Stimulated activated CD4-positive, alpha-beta T cell treated with anti-CD3 and anti-CD28 coated beads, Interleukin-1b, Interleukin-23, amount 100 ng/mL, for 48 hours (primary cell): ENCODE measurements at regions not wholly inside any gene's neighbourhood (a gene's known extent, or its start where the extent isn't known, plus 50 kb on each side); places are given as distances from the start of the nearest gene placed in this dataset.

Source experiments
- DNase-seq: peaks from one replicate; pipeline ENCODE4 v3.0.0-alpha.2; 2020

DNA sequence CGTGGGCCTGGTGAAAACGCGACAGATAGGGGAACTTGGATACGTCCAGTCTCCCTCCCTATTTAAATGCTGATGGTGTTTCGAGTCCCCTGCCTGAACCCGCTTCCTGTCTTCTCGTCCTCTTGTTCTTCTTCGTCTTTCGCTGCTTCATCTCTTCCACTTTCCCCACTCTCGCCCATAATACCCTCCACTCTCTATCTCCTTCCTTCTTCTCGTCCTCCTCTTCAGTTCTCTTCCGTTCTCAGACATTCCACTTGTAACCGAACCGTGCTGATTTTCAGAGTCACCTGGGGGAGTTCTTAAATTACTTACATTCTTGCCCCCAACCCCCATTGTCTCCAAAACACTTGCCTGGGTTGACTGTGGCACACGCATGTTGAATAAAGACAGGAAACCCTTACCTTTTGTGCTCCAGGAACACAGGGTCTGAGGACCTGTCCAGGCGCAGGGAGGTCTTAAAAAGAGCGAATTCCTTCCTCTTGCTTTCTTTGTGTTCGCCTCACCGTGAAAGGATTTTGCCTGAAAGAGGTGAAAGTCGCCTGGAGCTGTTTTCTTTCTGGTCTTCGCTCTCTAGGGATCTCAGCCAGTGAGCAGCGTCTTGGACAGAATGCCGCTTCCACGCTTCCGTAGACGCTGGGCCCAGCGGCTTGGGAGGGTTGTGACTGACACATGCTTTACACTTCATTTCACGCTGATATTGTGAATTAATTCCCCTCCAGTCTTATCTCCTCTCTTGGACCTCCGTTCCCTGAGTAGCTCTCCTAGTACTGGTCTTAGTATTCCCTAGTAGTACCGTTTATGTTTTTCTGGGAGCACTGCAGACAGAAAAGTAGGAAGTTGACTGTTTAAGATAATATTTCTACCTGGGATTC is 184.0 kb downstream of the GPX5 start:
- no peak for DNase-seq

DNA sequence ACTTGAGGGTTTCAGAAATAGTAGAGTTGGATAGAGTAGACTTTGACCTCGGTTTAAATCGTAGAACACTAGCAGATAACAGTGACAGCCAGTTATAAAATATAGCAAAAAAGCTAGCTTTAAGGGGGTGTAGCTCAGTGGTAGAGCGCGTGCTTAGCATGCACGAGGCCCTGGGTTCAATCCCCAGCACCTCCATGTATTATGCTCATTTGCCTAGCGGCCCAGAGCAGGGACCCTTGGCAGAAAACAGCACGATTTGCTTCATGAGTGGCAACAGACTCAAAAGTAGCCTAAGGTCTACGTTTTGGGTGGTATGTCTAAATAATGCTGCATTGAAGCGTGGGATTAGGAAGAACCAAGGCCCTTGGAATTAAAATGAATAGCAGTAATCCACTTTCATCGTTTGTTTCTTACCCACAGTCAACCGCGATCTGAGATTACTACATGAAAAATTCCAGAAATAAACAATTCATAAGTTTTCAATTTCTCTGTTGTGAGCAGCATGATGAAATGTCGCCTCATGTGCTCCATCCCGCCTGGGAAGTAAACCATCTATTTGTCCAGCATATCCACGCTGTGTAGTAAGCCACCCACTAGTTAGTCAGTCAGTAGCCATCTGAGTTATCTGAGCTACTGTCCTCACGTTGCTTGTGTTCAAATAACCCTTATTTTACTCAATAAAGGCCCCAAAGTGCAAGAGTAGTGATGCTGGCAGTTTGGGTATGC is 184.9 kb downstream of the GPX5 start:
- peak; percentile 53 for DNase-seq

DNA sequence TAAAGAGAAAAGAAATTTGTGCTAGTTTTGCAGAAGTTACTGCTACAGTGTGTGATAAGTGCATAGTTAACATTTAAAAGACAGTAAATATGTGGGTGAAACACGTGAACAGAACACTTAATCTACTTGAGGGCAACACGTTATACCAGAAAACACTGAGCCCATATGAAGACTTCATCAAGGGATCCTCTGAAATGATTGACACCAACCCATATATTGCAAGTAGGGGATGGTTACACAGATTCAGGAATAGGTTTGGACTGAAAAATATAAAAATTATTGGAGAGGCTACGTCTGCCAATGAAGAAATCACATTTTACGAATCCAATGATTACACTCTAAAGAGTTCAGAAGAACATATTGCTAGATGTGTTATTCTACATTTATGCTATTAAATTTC is 185.6 kb downstream of the GPX5 start:
- no peak for DNase-seq

DNA sequence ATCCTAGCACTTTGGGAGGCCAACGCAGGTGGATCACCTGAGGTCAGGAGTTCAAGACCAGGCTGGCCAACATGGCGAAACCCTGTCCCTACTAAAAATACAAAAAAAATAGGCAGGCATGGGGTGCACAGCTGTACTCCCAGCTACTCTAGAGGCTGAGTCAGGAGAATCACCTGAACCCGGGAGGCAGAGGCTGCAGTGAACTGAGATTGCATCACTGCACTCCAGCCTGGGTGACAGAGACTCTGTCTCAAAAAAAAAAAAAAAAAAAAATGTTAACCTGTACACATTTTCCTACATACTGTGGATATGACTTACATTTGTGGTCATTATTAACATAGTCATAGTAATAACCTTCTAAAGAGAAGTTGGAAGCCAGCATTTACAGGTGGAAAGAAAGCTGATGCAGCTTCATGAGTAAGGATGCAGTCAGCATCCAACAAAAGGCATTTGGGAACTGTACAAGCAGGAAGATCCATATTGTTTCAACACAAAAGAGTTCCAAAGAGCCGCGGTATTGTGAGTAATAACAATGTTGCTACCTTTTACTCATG is 186.2 kb downstream of the GPX5 start:
- no peak for DNase-seq

DNA sequence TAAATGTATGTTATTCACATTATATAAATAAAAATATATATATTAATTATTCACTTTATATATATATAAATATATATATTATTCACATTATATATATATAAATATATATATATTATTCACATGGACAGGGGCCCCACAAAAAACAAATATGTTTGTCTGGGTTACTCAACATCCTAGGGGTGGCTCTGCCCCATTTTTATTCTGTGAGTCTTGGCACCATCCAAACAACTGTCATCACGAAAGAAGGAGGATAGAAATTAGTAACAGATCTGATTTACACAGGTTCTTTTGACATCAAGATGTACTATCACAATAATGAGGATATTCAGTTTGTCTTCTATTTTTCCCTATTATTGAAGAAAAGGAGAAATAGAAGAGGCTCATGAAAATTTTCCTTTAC is 187.3 kb downstream of the GPX5 start:
- no peak for DNase-seq

DNA sequence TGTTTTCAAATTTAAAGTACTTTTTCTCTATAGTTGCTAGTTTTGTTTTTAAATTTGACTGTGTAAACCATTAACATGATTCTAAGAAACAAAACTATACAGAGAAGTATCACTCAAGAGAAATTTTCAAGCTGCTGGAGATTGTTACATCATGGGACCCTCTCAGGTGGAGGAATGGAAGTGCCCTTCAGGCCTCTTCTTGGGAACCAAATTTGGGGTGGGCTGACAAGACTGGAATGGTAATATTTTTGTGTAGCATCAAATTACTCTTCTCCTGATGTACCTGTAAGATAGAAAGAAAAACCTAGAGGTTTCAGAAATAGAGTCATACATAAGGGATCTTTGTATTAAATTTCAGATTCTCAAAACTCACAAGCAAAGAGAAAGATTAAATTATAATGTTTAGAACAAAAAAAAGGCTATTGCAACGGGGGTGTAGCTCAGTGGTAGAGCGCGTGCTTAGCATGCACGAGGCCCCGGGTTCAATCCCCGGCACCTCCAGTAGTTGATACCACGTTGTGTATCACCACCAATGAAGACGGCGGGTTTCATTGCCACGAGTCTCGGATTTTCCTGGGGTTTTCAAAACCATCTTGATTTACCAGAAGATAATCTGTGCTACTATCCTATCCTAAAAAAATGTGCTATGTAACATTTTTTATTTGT is 193.7 kb downstream of the GPX5 start:
- DNase-seq: peak; percentile 59

DNA sequence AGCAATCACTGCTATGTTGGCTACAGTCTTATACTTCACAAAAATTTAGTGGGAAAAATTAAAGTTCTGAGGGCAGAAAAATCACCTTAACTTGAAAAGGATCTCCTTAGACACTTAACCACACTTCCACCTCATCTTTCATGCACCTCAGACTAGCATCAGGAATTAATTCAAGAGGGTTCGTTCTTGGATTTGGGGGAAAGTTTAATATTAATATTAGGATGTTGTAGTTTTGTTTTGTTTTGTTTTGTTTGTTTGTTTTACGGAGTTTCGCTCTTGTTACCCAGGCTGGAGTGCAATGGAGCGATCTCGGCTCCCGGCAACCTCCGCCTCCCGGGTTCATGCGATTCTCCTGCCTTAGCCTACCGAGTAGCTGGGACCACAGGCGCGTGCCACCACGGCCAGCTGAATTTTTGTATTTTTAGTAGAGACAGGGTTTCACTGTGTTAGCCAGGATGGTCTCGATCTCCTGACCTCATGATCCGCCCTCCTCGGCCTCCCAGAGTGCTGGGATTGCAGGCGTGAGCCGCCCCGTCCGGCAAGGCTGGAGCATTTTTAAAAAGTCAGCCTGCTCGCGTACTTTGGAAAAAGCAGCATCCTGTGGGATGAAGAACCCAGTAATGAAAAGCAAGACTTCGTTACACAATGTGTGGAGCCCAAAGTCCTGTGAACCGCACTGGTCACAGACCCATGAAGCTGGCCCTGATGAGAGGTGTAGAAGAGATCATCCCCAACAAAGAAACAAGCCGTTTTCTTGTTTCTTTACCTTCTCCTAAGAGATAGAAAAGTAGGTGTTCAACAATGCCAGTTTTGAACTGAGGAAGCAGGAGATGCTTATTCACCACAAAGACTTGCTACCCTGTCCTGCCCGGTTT is 194.9 kb downstream of the GPX5 start:
- DNase-seq: no peak

DNA sequence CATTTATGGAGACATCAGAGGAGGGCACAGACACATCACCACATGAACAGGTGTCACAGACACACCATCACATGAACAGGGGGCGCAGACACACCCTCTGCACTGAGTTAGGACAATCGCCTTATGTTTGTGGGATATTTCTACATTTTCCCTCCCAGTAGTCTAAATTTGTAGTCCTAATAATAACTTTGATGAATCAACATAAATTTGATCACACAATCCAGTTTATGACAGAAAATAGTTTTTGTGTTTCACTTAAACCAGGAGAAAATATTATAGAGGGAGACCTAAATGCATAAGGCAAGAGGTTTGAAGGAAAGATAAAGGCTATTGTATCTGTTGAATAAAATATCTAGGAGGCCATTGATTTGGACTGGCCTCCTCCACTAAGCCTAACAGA is 195.7 kb downstream of the GPX5 start:
- no peak for DNase-seq

DNA sequence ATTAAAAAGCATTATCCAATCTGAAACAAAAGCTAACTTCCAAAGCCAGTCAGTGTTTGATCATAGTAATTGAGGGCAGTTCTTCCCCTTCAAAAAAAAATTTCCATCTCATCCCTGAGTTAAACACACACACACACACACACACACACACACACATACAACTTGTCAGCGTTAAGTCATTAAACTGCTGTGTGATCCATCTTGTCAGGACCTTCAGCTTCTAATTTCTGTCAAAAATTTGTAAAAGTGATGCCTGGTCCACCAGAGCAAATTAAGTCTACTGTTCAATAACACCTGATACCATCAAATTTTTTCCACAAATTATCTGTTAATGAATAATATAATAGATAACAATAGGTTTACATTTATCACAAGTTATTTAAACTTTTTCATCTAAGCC is 198.7 kb downstream of the GPX5 start:
- DNase-seq: no peak

DNA sequence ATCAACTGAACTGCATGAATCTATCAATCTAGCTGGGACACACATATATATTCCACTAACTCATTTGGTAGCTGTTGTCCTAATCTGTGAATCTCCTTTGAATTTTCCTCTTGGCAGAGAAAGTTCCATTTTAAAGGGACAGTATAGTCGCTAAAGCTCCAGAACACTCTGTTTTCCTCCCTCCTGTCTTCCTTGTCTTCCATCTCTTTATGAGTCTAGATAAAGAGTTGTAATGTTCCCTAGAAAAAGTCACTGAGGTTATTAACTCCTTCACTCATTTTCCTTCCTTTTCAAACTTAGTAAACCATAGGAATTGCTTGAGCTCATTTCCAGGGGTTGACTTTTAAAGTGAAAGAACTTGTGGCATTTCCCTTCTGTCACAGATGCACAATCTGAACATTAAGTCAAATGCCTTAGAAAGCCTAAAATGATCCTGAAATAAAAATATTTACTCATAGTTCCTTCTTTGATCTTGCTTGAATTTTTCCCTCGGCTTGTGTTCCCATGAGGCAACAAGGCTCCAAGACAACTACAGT is 198.4 kb downstream of the TRIM27 start:
- DNase-seq: no peak

DNA sequence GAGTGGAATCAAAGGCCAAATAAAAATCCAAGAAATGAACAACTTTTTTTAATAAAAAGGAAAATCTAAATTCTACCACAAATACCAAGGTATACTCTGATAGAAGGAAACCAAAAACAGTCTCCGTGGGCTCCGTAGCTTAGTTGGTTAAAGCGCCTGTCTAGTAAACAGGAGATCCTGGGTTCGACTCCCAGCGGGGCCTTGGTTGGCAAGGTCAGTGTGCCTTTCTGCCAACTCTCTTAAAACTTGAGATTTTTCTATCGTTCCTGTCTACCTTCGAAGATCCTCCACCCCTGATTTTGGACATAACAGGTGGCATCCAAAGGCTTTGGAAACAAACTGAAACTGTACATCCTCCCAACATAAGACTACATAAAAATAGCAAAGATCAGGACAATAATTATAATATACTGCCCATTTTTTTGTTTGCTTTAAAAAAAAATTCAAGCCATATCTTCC is 197.9 kb downstream of the TRIM27 start:
- no peak for DNase-seq

DNA sequence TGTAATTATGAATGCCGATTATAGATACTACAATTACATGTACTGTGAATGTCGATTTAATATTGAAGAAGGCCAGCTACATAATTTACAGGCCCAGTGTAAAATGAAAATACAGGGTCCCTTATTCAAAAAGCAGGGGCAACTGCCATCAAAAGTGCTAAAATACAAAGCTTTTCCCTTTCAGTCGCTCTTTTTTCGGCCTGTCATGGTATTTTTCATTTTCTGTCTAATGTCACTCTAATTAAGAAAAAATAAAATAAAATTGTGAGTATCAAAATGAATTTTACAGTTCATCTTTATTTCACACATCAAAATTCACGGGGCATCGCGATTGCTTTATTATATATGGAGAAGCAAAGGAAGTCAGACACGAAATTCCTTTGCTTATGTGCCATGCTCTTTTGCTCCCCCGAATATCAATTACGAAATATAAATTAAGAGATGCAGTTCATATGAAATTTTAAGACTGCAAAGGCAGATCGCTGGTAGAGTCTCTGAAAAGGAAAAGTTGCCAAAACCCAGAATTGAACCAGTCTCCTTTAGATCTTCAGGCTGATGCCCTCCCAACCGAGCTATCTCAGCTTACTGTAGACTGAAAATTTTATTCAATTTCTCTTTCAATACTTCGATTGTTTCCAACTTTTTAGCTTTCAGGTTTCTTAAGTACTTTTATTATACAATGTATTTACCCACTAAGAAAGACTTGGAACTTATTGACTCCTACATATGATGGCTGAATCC is 197.0 kb downstream of the TRIM27 start:
- DNase-seq: no peak

DNA sequence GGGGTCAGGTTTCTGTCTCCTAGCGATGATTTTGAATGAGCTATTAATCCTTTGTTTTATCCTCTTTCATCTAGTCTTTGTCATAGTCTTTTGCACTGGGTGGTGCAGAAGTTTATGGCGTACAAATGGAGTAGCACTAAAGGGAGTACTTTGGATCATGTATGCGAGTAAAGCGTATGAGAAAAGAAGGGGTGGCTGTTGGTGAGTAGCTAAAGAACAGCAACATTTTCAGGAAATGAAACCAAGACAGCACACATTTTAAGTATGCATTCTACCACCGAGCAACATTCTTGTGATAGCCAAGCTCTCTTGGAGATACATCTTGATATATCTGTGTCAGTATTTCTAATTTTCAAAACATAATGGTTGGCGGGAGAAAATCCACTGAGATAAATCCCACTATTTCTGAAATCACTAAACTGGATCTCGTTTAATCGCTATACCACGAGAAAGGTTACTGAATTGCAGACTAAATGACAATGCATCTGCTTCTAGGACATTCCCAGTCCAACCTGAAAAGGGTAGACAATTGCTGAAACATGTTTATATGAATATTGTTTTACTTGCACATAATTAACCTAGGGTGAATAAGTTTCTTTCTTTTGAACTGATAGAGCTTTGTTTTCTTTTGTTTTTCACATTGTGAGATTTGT is 196.1 kb downstream of the TRIM27 start:
- DNase-seq: no peak

DNA sequence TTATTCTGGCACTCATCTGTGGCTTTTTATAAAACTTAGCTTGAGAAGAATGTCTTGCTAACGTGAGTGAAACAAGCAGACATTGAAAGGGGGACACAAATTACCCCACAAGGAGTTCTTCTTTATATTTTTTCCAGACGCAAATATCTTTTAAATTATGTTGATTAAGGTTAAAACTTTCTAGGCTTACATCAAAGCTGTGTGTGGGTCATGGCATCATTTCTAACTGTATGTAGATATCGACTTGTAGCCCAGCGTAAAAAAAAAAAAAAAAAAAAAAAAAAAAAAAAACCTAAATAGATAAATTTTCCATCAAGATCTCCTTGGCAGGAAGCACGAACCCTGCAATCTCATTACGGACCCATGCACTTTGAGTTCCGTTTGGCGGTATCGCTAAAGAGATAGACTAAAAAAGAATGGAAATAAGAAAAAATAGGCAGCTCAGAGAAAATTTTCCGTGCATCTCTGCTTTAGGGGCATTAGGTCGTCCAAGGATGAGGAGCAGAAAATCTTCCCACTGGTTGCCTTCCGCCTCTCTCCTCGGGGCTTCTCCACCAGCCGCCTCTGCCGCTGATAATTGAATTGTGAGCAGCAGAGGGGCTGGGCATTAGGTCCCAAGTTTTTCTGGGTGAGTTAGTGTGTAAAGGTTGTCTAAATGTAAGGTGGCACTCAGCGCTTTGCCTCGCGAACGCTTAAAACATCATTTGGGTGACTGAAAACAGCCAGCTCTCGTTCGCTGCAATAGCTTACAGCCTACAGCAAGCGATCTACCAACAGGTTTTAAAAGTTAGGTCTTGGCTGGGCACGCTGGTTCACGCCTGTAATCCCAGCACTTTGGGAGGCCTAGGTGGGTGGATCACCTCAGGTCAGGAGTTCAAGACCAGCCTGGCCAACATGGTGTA is 194.0 kb downstream of the TRIM27 start:
- DNase-seq: no peak

DNA sequence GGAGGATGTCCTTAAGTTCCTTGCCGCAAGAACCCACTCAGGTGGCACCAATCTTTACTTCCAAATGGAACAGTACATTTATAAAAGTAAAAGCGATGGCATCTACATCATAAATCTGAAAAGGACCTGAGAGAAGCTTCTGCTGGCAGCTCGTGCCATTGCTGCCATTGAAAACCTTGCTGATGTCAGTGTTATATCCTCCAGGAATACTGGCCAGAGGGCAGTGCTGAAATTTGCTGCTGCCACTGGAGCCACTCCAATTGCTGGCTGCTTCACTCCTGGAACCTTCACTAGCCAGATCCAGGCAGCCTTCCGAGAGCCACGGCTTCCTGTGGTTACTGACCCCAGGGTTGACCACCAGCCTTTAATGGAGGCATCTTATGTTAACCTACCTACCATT is 191.7 kb downstream of the TRIM27 start:
- no peak for DNase-seq

DNA sequence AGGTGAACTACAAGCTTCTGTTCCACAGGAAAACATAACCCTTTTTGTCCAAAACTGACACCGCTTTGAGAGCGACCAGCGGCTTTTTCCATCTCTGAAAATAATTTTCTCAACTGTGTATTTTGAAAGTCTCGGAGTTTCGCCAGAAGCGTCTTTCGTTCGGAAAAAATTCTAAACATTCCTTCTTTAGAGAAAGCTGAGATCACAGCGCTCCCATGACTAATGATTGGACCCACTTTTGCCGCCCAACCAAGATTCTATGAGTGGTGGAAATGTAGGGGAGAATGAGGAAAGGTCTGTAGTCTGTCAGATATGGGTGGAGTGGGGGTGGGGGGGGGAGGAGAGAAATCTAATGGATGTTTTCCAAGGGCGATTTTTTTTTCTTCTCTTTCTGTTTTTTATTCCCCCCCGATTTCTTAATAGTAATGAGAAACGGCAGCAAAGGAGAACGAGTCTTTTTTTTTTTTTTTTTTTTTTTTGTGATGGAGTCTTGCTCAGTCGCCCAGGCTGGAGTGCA is 189.3 kb downstream of the TRIM27 start:
- no peak for DNase-seq

DNA sequence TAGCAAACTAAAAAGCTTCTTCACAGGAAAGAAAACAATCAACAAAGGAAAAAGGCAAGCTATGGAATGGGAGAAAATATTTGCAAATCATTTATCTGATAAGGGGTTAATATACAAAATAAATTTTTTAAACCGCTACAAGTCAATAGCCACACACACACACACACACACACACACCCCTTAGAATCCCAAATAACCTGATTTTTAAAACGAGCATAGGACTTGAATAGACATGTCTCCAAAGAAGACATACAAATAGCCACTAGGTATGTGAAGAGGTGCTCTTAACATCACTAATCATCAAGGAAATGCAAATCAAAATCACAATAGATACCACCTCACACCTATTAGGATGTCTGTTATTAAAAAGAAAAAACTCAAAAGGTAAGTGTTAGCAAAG is 187.7 kb downstream of the TRIM27 start:
- DNase-seq: no peak

DNA sequence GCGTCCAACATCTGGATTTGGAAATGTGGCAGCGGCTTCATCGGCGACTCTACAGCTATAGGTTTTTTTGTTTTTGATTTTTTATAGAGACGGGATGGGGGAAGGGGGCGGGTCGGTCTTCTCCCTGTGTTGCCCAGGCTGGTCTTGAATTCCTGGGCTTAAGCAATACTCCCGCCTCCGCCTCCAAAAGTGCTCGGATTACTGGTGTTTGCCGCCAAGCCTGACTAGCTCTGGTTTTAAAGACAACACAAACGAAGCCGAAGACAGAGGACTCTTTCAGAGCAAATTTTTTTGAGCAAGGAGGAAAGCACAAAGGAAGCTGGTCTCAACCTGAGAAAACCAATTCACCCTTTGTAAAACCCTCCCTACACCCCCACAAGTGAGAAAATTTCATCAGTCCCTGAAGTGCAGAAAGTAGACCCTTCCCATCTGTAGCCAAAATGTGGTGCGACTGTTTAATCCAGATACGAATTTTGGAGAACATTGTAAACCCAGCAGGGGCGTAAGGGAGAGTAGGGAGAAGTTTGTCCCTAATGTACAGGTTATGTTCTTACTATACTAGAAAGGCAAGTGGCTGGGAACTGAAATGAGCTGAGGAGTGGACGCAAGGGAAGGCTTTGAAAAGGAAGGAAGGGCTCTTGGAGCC is 185.9 kb downstream of the TRIM27 start:
- no peak for DNase-seq

DNA sequence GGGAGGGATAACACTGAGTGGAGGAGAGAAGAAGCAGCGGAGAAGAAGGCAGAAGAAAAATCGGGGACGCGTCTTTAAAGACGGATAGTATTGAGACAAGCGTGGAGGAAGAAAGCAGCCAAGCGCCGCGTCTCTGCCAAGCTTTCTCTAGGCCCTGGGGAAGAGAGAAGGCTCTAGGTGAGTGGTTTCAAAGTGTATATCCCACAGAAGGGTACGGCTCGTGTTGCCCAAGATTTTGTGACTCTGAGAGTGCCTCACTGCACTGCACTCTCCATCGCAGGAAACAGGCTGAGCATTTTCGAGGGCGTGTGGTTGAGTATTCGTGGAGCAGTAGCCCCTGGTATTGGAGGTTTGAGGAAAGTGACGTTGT is 185.4 kb downstream of the TRIM27 start:
- DNase-seq: no peak
